GM19463 (cell line): ENCODE measurements at regions not wholly inside any gene's neighbourhood (a gene's known extent, or its start where the extent isn't known, plus 50 kb on each side); places are given as distances from the start of the nearest gene placed in this dataset.

Experiments used
- ATAC-seq: cut with Tn5 transposase; IDR thresholded peaks from one replicate; pipeline ENCODE4 v1.9.1; 2021; ENCODE audit warnings: mild to moderate bottlenecking, moderate library complexity; ENCODE audit not compliant: unreplicated experiment

GRCh38 chrX:147832707-147833348 lies 78.9 kb upstream of the FMR1 start:
- ATAC-seq: peak; percentile 79

- no peak for ATAC-seq
These were observed 73.1 kb upstream of the FMR1 start for GRCh38 chrX:147838465-147839131.

GRCh38 chrX:147846676-147847075 lies 65.0 kb upstream of the FMR1 start:
- ATAC-seq: no peak

GRCh38 chrX:147847999-147848398 lies 63.7 kb upstream of the FMR1 start:
- ATAC-seq: no peak

DNA sequence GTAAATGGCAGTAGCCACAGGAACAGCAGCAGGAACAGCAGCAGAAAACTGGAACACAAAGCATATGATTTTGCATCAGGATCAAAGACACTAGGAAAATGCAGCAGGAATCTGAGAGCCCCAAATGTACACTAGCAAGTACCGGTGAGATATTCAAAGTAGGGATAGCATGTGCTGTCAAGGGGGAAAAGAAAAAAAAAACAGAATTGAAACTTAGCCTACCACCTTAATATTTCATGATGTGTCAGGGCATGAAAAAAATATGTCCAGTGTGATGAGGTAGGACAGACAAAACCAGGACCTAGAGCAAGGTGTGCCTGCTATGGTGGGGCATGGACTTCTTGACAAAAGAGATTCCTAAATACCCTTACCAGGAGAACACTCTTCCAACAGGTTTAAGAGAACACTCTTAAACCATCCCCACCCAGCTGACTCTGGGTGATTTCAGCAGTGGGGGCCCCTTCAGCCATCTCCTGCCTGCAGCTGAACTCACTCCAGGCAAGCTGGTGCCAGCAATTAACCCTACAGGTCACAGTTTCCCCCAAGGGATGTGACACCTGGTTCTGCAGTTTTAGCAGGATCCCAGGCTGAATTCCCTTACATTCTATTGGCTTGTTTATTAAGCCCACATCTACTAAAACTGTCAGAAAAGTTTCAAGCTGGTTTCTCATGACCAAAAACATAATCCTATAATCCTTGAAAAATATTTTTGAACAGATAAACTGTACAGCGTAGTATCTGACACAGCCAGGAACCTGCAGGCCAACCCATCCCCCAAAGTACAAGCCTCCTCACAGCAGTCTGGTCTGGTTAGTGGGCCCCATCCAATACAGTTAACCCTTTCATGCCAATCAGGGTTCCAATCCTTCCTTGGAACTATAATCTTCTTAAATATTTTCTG lies 62.9 kb upstream of the FMR1 start:
- ATAC-seq: no peak

DNA sequence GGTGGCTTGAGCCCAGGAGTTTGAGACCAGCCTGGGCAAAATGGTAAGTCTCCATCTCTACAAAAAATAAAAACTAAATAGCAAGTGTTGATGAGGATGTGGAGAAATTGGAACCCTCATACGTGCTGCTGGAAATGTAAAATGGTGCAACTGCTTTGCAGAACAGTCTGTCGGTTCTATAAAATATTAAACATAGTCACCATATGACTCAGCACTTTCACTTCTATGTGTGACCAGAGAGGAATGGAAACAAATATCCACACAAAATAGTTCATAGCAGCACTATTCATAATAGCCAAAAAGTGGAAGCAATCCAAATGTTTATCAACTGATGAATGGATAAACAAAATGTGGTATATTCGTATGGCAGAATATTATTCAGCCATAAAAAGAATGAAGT lies 60.8 kb upstream of the FMR1 start:
- ATAC-seq: peak; percentile 64

DNA sequence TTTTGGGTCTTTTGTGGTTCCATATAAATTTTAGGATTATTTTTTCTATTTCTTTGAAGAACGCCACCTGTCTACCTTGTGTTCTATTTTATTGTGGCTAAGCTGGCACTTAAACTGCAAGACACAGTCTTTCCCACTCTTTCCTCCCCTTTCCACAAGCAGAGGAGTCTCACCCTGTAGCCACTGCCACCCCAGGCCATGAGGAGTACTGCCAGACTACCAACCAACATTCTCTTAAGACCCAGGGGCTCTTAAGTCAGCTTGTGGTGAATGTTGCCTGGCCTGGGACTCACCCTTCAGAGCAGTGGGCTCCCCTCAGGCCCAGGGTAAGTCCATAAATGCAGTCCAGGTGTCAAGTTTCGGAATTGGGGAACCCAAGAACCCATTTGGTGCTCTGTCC lies 58.0 kb upstream of the FMR1 start:
- no peak for ATAC-seq

DNA sequence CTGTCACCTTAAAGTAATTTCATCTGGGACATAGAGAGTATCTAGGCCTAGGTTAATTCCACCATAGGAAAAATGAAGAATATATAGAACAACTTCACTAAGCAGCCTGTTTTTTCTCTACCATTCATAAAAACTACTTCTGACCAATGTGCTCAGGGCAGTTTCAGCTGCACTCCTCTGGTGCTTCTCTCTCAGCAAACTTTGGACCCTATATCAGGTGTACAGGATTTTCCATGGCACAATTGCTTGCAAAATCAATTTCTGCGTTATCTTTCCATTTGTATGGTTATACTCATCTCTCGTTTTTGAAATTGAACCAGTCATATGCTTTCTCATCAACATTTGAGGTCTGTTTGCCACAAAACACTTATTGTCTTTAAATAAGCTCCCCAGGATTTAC lies 52.1 kb upstream of the FMR1 start:
- ATAC-seq: no peak
